ENCODE measurements at regions not wholly inside any gene's neighbourhood (a gene's known extent, or its start where the extent isn't known, plus 50 kb on each side); places are given as distances from the start of the nearest gene placed in this dataset.

- TF ChIP-seq POLR2A (IDR thresholded peaks at IDR 0.05) (no peak), CTCF (IDR thresholded peaks at IDR 0.05) (no peak)
These were observed 576.5 kb downstream of the CSNK1G3 start for GRCh38 chr5:124088289-124089032.

All from stomach (tissue), 4 donors.